Right atrium auricular region (tissue), 2 donors: ENCODE measurements at regions not wholly inside any gene's neighbourhood (a gene's known extent, or its start where the extent isn't known, plus 50 kb on each side); places are given as distances from the start of the nearest gene placed in this dataset.

ENCODE experiments used
- DNase-seq: peaks from one replicate; pipeline ENCODE4 v3.0.0-alpha.2; 2019; ENCODE audit warnings: low spot score
- H3K27ac ChIP-seq, 2 donors: fragments of 200-600 bp; sonication (generic); 1 replicate in 1 of 2; 2 replicates in 1 of 2; pipeline ENCODE4 v1.5.1; 2016 to 2019
- H3K27me3 ChIP-seq, 2 donors: fragments of 200-600 bp; sonication (generic); one replicate each; pipeline versions ENCODE4 v1.5.1 to v1.6.0; 2017 to 2019
- H3K36me3 ChIP-seq: fragments of 200-600 bp; sonication (generic); one replicate; pipeline ENCODE4 v1.5.1; 2016
- H3K4me1 ChIP-seq, 2 donors: fragments of 200-600 bp; sonication (generic); one replicate each; pipeline versions ENCODE4 v1.5.1 to v1.6.0; 2017 to 2019
- H3K4me3 ChIP-seq, 2 donors: fragments of 200-600 bp; sonication (generic); 1 replicate in 1 of 2; 2 replicates in 1 of 2; pipeline ENCODE4 v1.5.1; 2017 to 2019; ENCODE audit warnings: mild to moderate bottlenecking in 1 of 2, moderate library complexity in 1 of 2
- H3K9me3 ChIP-seq, 2 donors: fragments of 200-600 bp; sonication (generic); one replicate each; pipeline ENCODE4 v1.5.1; 2019
- TF ChIP-seq, protein P1 (sequence below), 2 donors: fragments of 200-600 bp; sonication (generic); IDR thresholded peaks; one replicate each; pipeline ENCODE4 v1.5.1; 2019; ENCODE audit warnings: antibody characterized with exemption in 2 of 2

DNA sequence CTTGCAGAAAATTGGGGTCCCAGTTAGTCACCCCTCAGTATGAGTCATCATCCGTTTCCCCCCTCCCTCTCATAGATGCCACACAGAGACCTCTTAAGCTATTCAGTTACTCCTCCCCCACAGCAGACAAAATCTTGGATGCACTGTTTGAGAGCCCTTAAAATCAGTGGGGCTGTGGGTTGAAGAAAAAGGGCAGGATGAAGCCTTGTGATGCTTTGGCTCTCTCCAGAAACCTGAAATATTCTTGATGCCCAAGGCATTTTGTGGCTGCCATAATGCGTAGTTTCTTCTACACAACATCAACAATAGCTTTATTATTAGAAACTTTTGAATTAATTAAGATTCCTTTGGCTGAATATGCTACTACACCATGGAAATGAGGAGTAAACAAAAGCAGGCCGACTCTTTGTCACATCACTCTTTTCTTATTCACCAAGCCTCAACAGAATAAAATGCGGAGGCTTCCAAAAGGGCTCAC lies 133.8 kb downstream of the MRPS30 start:
- Histone ChIP-seq H3K9me3 (no peaks in the 10 kb centered on the region), H3K4me3 (no peak overlapping the region), H3K4me1 (no peaks in the 10 kb centered on the region), H3K36me3 (no peaks in the 10 kb centered on the region), H3K27ac (no peak overlapping the region), H3K27me3 (no peaks in the 10 kb centered on the region)
- TF ChIP-seq, protein P1, sequence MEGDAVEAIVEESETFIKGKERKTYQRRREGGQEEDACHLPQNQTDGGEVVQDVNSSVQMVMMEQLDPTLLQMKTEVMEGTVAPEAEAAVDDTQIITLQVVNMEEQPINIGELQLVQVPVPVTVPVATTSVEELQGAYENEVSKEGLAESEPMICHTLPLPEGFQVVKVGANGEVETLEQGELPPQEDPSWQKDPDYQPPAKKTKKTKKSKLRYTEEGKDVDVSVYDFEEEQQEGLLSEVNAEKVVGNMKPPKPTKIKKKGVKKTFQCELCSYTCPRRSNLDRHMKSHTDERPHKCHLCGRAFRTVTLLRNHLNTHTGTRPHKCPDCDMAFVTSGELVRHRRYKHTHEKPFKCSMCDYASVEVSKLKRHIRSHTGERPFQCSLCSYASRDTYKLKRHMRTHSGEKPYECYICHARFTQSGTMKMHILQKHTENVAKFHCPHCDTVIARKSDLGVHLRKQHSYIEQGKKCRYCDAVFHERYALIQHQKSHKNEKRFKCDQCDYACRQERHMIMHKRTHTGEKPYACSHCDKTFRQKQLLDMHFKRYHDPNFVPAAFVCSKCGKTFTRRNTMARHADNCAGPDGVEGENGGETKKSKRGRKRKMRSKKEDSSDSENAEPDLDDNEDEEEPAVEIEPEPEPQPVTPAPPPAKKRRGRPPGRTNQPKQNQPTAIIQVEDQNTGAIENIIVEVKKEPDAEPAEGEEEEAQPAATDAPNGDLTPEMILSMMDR (IDR thresholded peaks at IDR 0.05), result no peak
- DNase-seq, result no peak

DNA sequence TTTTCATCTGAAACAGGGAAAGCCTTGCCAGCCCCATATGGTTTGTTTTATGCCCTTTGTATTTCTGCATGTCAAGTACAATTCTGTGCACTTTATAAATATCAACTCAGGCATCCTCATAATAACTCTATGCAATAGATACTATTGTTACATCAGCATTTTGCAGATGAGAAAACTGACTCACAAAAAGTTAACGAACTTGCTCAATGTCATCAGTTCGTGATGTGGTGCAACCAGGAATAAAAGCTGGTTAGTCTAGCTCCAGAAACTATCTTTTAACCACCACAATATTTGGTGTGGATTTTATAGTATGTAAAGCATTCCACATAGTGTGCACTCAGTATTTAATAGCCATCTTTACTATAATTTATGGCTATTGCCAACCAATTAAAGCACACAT lies 134.9 kb downstream of the MRPS30 start:
- Histone ChIP-seq H3K27ac (no peak overlapping the region), H3K36me3 (no peaks in the 10 kb centered on the region), H3K27me3 (no peaks in the 10 kb centered on the region), H3K4me1 (no peaks in the 10 kb centered on the region), H3K9me3 (no peaks in the 10 kb centered on the region), H3K4me3 (no peak overlapping the region)
- no peak for DNase-seq
- TF ChIP-seq, protein P1 (IDR thresholded peaks at IDR 0.05), result no peak

DNA sequence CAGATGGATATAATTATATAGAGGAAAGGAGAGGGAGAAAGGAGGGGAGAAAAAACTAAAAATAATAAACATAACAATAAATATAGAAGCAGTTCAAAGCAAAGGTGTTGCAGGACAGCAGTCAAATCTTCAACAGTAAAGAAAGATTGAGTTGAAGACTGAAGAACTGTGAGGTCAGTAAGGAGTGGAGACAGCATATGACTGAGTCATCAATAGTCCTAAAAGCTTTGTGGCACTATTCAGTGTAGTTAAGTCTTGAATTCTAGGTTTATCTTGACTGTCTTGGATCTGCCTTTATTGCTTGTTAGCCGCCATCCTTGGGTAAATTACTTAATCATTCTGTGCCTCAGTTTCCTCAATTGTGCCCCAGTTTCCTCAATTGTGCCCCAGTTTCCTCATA lies 137.0 kb downstream of the MRPS30 start:
- Histone ChIP-seq H3K4me3 (no peak overlapping the region), H3K27ac (no peak overlapping the region), H3K9me3 (no peaks in the 10 kb centered on the region), H3K4me1 (no peaks in the 10 kb centered on the region), H3K27me3 (no peaks in the 10 kb centered on the region), H3K36me3 (no peaks in the 10 kb centered on the region)
- TF ChIP-seq, protein P1 (IDR thresholded peaks at IDR 0.05), result no peak
- DNase-seq, result no peak

DNA sequence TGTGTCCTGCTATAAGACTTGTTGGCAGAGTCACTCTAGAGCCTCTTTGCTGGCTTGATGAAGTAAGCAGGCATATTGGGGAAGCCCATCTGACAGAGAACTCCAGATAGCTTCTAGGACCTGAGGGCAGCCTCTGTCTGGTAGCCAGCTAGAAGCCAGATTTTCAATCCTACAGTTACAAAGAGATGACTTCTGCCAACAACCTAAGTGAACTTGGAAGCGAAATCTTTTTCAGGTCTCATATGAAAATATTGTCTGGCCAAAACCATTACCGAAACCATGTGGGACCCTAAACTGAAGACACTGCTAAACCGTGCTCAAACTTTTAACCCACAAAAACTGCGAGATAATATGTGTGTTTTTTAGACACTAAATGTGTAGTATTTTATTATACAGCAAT lies 140.9 kb downstream of the MRPS30 start:
- H3K9me3 ChIP-seq, result no peaks in the 10 kb centered on the region
- H3K27ac ChIP-seq, result no peak overlapping the region
- H3K4me1 ChIP-seq, result no peaks in the 10 kb centered on the region
- no peaks in the 10 kb centered on the region for H3K36me3 ChIP-seq
- DNase-seq, result no peak
- H3K27me3 ChIP-seq, result no peaks in the 10 kb centered on the region
- H3K4me3 ChIP-seq, result no peak overlapping the region
- TF ChIP-seq, protein P1 (IDR thresholded peaks at IDR 0.05), result no peak

DNA sequence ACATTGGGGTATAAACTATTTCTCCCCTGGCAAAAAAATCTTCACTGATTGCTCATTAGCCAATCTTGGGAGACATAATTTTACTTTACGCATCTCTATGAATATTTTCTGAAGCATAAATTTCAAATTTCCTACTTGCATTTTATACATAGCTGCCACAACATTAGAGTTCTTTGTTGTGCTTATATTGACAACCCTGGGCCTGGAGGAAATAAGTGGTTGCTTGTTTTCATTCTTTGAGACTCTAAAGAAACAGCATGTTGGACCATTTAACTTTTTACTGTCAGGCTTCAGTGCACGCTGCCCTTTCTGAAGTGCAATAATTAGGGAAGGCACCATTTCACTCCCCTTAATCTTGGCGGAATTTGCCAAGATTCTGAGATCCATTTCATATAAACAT lies 142.6 kb downstream of the MRPS30 start:
- TF ChIP-seq, protein P1 (IDR thresholded peaks at IDR 0.05), result no peak
- no peaks in the 10 kb centered on the region for H3K36me3 ChIP-seq
- no peaks in the 10 kb centered on the region for H3K27me3 ChIP-seq
- no peak overlapping the region for H3K4me3 ChIP-seq
- DNase-seq, result no peak
- H3K9me3 ChIP-seq, result no peaks in the 10 kb centered on the region
- H3K27ac ChIP-seq, result no peak overlapping the region
- H3K4me1 ChIP-seq, result no peaks in the 10 kb centered on the region

DNA sequence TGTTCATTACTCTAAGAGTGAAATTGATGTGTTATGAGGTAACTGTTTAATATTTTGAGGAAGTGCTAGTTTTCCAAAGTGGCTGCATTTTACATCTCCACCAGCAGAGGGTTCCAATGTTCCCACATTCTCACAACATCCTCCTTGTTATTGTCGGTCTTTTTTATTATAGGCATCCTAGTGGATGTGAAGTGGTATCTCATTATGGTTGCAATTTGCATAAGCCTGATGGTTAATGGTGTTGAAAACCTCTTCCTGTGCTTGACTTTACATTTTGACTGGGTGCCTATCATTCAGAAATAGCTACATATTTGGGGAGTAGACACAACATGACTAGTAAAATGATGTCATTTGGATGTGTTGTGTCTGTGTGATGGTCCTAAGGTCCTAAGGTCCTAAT lies 143.6 kb downstream of the MRPS30 start:
- Histone ChIP-seq H3K27ac (no peak overlapping the region), H3K9me3 (no peaks in the 10 kb centered on the region), H3K36me3 (no peaks in the 10 kb centered on the region), H3K4me3 (no peak overlapping the region), H3K4me1 (no peaks in the 10 kb centered on the region), H3K27me3 (no peaks in the 10 kb centered on the region)
- TF ChIP-seq, protein P1 (IDR thresholded peaks at IDR 0.05), result peak; percentile 66 to 72
- DNase-seq, result no peak
